ENCODE measurements at regions not wholly inside any gene's neighbourhood (a gene's known extent, or its start where the extent isn't known, plus 50 kb on each side); places are given as distances from the start of the nearest gene placed in this dataset.

DNA sequence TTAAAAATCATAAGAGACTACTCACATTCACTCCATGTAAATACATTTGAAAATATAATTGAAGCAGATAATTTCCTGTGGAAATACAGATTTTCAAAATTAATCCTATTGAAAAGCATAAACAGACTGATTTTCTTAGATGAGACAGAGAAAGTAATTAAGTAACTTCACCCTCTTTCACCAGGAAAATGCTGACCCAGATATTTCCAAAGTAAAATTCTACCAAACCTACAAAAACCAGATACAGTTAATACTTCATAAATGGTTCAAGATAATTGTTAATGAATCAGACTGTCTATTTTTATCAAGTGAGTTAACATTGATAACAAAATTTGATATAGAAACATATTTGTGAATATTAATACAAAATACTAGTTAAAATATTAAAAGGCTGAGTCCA lies 233.5 kb upstream of the KHDRBS2 start:
- H3K4me3 ChIP-seq (replicated peaks; ENCODE audit: low read depth, low read length): no peak overlapping the region
- no peaks in the 10 kb centered on the region for H3K36me3 ChIP-seq (ENCODE audit: control insufficient read depth, insufficient read depth, low read length)
- TF ChIP-seq CTCF (IDR thresholded peaks at IDR 0.05; ENCODE audit: insufficient read depth, low read length, poor library complexity, severe bottlenecking): no peak
- DNase-seq (ENCODE audit: extremely low read depth, insufficient read length): no peak
- H3K27me3 ChIP-seq (replicated peaks; ENCODE audit: control insufficient read depth, insufficient read depth, low read length): no peaks in the 10 kb centered on the region

DNA sequence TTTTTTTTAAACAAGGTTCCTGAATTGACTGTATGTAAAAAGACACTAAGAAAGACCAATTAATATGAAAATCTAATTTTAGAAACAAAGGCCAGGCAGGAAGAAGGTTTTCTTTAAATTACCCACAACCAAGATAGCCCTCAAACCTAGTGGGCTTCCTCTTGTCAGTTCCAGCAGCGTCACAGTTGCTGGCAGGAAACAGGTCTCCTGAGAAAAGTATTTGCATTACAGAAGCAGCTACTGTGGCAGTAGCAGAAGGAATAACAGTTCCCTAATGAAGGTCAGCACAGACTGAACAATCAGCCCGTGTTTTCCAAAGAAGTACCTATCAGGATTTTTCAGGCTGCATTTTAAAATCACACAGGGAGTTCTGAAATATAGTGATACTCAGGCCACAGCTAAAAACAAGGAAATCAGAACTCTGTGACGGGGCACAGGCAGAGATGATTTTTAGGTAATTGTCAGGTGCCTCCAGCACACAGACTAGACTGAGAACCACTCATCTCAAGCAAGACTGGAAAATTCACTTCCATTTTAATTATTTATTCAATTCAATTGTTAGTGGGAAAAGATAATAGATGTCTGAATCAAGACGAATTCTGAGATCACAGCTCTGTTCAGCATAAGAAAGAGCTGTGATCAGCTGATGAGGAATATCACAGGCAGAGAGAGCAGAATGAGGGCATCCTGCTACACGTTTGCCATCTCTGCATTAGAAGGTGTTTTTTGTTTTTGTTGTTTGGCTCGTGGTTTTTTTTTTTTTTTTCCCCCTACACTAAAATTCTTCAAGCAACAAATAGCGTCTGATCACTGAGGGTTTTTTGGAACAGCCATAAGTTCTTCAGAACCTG lies 230.5 kb upstream of the KHDRBS2 start:
- Histone ChIP-seq H3K4me3 (replicated peaks; ENCODE audit: low read depth, low read length) (no peak overlapping the region), H3K36me3 (ENCODE audit: control insufficient read depth, insufficient read depth, low read length) (no peaks in the 10 kb centered on the region), H3K27me3 (replicated peaks; ENCODE audit: control insufficient read depth, insufficient read depth, low read length) (no peaks in the 10 kb centered on the region)
- no peak for TF ChIP-seq CTCF (IDR thresholded peaks at IDR 0.05; ENCODE audit: insufficient read depth, low read length, poor library complexity, severe bottlenecking)
- no peak for DNase-seq (ENCODE audit: extremely low read depth, insufficient read length)

GRCh38 chr6:62492192-62492822 lies 206.3 kb upstream of the KHDRBS2 start:
- no peak for TF ChIP-seq CTCF (IDR thresholded peaks at IDR 0.05; ENCODE audit: insufficient read depth, low read length, poor library complexity, severe bottlenecking)
- Histone ChIP-seq H3K36me3 (ENCODE audit: control insufficient read depth, insufficient read depth, low read length) (no peaks in the 10 kb centered on the region), H3K27me3 (replicated peaks; ENCODE audit: control insufficient read depth, insufficient read depth, low read length) (no peaks in the 10 kb centered on the region), H3K4me3 (replicated peaks; ENCODE audit: low read depth, low read length) (no peak overlapping the region)
- DNase-seq (ENCODE audit: extremely low read depth, insufficient read length): no peak

GRCh38 chr6:62480544-62480943 lies 194.5 kb upstream of the KHDRBS2 start:
- no peak for TF ChIP-seq CTCF (IDR thresholded peaks at IDR 0.05; ENCODE audit: insufficient read depth, low read length, poor library complexity, severe bottlenecking)

DNA sequence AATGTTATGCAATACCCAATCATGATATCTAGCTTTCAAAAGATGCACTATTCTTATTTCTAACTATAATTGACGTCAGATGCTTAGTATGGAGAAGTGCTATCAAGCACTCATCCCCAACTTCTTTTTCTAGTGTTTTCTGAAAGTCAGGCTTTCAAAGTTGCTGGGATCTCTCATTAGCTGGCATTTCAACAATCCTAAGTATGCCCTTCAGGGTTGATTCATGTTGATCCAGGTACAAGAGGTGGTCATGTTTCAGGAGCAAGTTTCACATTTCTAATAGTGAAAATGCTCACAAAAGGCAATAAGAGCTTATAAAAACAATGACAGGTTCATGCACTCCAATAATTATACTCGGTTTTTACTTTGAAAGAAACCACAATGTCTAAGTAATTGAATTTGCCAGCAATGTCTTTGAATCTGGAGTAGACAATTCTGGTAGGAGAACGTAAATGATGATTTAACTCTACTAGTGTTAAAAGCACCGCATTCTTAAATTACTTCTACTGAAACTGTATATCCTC lies 193.7 kb upstream of the KHDRBS2 start:
- DNase-seq (ENCODE audit: extremely low read depth, insufficient read length): no peak
- no peak for TF ChIP-seq CTCF (IDR thresholded peaks at IDR 0.05; ENCODE audit: insufficient read depth, low read length, poor library complexity, severe bottlenecking)
- Histone ChIP-seq H3K4me3 (replicated peaks; ENCODE audit: low read depth, low read length) (no peak overlapping the region), H3K27me3 (replicated peaks; ENCODE audit: control insufficient read depth, insufficient read depth, low read length) (no peaks in the 10 kb centered on the region), H3K36me3 (ENCODE audit: control insufficient read depth, insufficient read depth, low read length) (no peaks in the 10 kb centered on the region)

More at GRCh38 chr6:62480544-62480943, 194.5 kb upstream of the KHDRBS2 start:
- no peak for DNase-seq (ENCODE audit: extremely low read depth, insufficient read length)
- Histone ChIP-seq H3K4me3 (replicated peaks; ENCODE audit: low read depth, low read length) (no peak overlapping the region), H3K27me3 (replicated peaks; ENCODE audit: control insufficient read depth, insufficient read depth, low read length) (no peaks in the 10 kb centered on the region), H3K36me3 (ENCODE audit: control insufficient read depth, insufficient read depth, low read length) (no peaks in the 10 kb centered on the region)
